ENCODE measurements at regions not wholly inside any gene's neighbourhood (a gene's known extent, or its start where the extent isn't known, plus 50 kb on each side); places are given as distances from the start of the nearest gene placed in this dataset.

GRCh38 chr20:12108846-12109245 lies 191.2 kb downstream of the BTBD3 start:
- Histone ChIP-seq H4K20me1 (ENCODE audit: insufficient read depth, low read length) (no peaks in the 10 kb centered on the region), H2AFZ (ENCODE audit: low read depth, low read length) (no peak overlapping the region), H3K4me3 (ENCODE audit: low read depth in 1 of 2, low read length in 2 of 2) (no peak overlapping the region), H3K9me3 (ENCODE audit: insufficient read depth, low read length, severe bottlenecking) (no peaks in the 10 kb centered on the region), H3K36me3 (ENCODE audit: insufficient read depth, low read length) (no peaks in the 10 kb centered on the region), H3K9ac (ENCODE audit: low read depth, low read length) (no peak overlapping the region), H3K27ac (ENCODE audit: low read length) (no peak overlapping the region), H3K4me2 (ENCODE audit: insufficient read depth, low read length) (no peak overlapping the region), H3K4me1 (ENCODE audit: insufficient read depth, low read length) (no peaks in the 10 kb centered on the region), H3K79me2 (ENCODE audit: insufficient read depth, low read length) (no peaks in the 10 kb centered on the region), H3K27me3 (ENCODE audit: insufficient read depth, low read length, poor library complexity) (no peaks in the 10 kb centered on the region)
- no peak for TF ChIP-seq EZH2 (IDR thresholded peaks at IDR 0.05; ENCODE audit: borderline replicate concordance, low read depth, low read length, severe bottlenecking)
- TF ChIP-seq, protein P1, sequence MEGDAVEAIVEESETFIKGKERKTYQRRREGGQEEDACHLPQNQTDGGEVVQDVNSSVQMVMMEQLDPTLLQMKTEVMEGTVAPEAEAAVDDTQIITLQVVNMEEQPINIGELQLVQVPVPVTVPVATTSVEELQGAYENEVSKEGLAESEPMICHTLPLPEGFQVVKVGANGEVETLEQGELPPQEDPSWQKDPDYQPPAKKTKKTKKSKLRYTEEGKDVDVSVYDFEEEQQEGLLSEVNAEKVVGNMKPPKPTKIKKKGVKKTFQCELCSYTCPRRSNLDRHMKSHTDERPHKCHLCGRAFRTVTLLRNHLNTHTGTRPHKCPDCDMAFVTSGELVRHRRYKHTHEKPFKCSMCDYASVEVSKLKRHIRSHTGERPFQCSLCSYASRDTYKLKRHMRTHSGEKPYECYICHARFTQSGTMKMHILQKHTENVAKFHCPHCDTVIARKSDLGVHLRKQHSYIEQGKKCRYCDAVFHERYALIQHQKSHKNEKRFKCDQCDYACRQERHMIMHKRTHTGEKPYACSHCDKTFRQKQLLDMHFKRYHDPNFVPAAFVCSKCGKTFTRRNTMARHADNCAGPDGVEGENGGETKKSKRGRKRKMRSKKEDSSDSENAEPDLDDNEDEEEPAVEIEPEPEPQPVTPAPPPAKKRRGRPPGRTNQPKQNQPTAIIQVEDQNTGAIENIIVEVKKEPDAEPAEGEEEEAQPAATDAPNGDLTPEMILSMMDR (IDR thresholded peaks at IDR 0.05; ENCODE audit: borderline replicate concordance, extremely low read depth, low read length, poor library complexity, severe bottlenecking) = no peak
- DNase-seq (no peak), ATAC-seq (ENCODE audit: insufficient read depth, low read depth) (no peak)

DNA sequence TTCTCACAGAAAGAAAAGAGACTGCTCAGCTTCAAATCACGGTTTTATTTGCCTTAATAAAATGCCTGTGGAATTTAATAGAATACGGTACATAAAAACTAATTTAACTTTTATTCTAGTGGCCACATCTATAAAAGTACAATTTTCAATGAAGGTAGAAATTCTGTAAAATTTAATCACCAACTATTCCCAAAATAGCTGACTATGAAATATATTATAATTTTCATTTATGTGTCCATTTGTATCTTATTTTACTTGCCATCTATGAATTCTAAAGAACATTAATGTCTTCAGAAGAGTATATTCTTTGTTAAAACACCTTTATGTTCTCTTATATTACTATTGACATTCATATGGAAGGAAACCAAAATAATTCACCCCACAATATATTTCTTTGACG lies 192.6 kb downstream of the BTBD3 start:
- Histone ChIP-seq H3K9ac (ENCODE audit: low read depth, low read length) (no peak overlapping the region), H3K79me2 (ENCODE audit: insufficient read depth, low read length) (no peaks in the 10 kb centered on the region), H3K27ac (ENCODE audit: low read length) (no peak overlapping the region), H3K36me3 (ENCODE audit: insufficient read depth, low read length) (no peaks in the 10 kb centered on the region), H3K4me2 (ENCODE audit: insufficient read depth, low read length) (no peak overlapping the region), H3K9me3 (ENCODE audit: insufficient read depth, low read length, severe bottlenecking) (no peaks in the 10 kb centered on the region), H3K4me3 (ENCODE audit: low read depth in 1 of 2, low read length in 2 of 2) (no peak overlapping the region), H3K4me1 (ENCODE audit: insufficient read depth, low read length) (no peaks in the 10 kb centered on the region), H2AFZ (ENCODE audit: low read depth, low read length) (no peak overlapping the region), H4K20me1 (ENCODE audit: insufficient read depth, low read length) (no peaks in the 10 kb centered on the region), H3K27me3 (ENCODE audit: insufficient read depth, low read length, poor library complexity) (peaks cover 4% of the 10 kb centered on the region)
- DNase-seq (no peak), ATAC-seq (ENCODE audit: insufficient read depth, low read depth) (no peak)
- TF ChIP-seq, protein P1 (IDR thresholded peaks at IDR 0.05; ENCODE audit: borderline replicate concordance, extremely low read depth, low read length, poor library complexity, severe bottlenecking) = no peak
- TF ChIP-seq EZH2 (IDR thresholded peaks at IDR 0.05; ENCODE audit: borderline replicate concordance, low read depth, low read length, severe bottlenecking) = no peak

DNA sequence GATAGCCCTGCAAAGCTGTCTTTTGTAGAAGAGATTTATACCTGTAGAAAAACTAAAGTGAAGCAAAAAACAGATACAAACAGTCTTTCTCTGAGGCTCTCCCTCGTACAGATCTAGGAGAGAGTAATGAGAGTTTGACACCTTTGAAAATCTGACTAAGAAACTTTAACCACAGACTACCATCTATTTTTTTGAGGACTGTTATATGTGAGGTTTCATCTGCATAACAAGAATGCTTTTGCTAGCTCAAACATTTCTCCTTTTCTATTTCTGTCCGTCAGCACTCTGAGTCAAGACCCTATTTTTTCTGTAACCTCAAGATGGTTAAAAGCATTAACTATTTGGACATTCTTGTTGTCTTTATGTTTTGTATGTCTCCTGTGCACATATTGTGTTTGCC lies 193.0 kb downstream of the BTBD3 start:
- Histone ChIP-seq H3K4me1 (ENCODE audit: insufficient read depth, low read length) (no peaks in the 10 kb centered on the region), H3K27ac (ENCODE audit: low read length) (no peak overlapping the region), H3K9ac (ENCODE audit: low read depth, low read length) (no peak overlapping the region), H2AFZ (ENCODE audit: low read depth, low read length) (no peak overlapping the region), H3K4me2 (ENCODE audit: insufficient read depth, low read length) (no peak overlapping the region), H3K9me3 (ENCODE audit: insufficient read depth, low read length, severe bottlenecking) (no peaks in the 10 kb centered on the region), H4K20me1 (ENCODE audit: insufficient read depth, low read length) (no peaks in the 10 kb centered on the region), H3K27me3 (ENCODE audit: insufficient read depth, low read length, poor library complexity) (peaks cover 4% of the 10 kb centered on the region), H3K36me3 (ENCODE audit: insufficient read depth, low read length) (no peaks in the 10 kb centered on the region), H3K79me2 (ENCODE audit: insufficient read depth, low read length) (no peaks in the 10 kb centered on the region), H3K4me3 (ENCODE audit: low read depth in 1 of 2, low read length in 2 of 2) (no peak overlapping the region)
- DNase-seq (no peak), ATAC-seq (ENCODE audit: insufficient read depth, low read depth) (no peak)
- no peak for TF ChIP-seq EZH2 (IDR thresholded peaks at IDR 0.05; ENCODE audit: borderline replicate concordance, low read depth, low read length, severe bottlenecking)
- TF ChIP-seq, protein P1 (IDR thresholded peaks at IDR 0.05; ENCODE audit: borderline replicate concordance, extremely low read depth, low read length, poor library complexity, severe bottlenecking) = no peak
